ENCODE measurements at regions not wholly inside any gene's neighbourhood (a gene's known extent, or its start where the extent isn't known, plus 50 kb on each side); places are given as distances from the start of the nearest gene placed in this dataset.

GRCh38 chr11:104443387-104443786, 279.4 kb upstream of the PDGFD start:
- ChIA-PET POLR2A (interaction anchor here (1.1 kb wide), 1 partner anchor 67 kb away, joined by 4 read pairs; no protein-coding TSS in a partner anchor), CTCF (interaction anchor here (1.0 kb wide), 1 partner anchor 11 kb away, joined by 3 read pairs; no protein-coding TSS in a partner anchor)
- no peaks in the 10 kb centered on the region for H3K4me1 Mint-ChIP-seq (ENCODE audit: low read depth)
- Histone ChIP-seq H3K4me3 (ENCODE audit: low read length) (no peak overlapping the region), H3K9me3 (ENCODE audit: control insufficient read depth in 1 of 2, insufficient read depth in 1 of 2, low read length in 2 of 2) (no peaks in the 10 kb centered on the region), H3K4me1 (ENCODE audit: insufficient read depth, low read length) (no peaks in the 10 kb centered on the region), H3K27me3 (ENCODE audit: control insufficient read depth in 1 of 2, insufficient read depth in 2 of 2, low read length in 2 of 2) (no peaks in the 10 kb centered on the region), H3K36me3 (ENCODE audit: insufficient read depth, low read length) (no peaks in the 10 kb centered on the region), H3K27ac (ENCODE audit: low read depth in 1 of 2, low read length in 2 of 2) (no peak overlapping the region)
- DNase-seq, result no peak
- intact Hi-C loops (cut with DNase I, micrococcal nuclease), result no loop called here
- H3K27me3 Mint-ChIP-seq, result no peaks in the 10 kb centered on the region
- H3K36me3 Mint-ChIP-seq (ENCODE audit: low read depth), result no peaks in the 10 kb centered on the region
- no peak overlapping the region for H3K27ac Mint-ChIP-seq
- H3K9me3 Mint-ChIP-seq, result no peaks in the 10 kb centered on the region
- H3K4me3 Mint-ChIP-seq, result no peak overlapping the region
- no peak for ATAC-seq (ENCODE audit: poor library complexity)
- TF ChIP-seq CTCF (IDR thresholded peaks at IDR 0.05), result no peak

GRCh38 chr11:104442321-104442720, 278.4 kb upstream of the PDGFD start:
- Histone ChIP-seq H3K4me3 (ENCODE audit: low read length) (no peak overlapping the region), H3K9me3 (ENCODE audit: control insufficient read depth in 1 of 2, insufficient read depth in 1 of 2, low read length in 2 of 2) (no peaks in the 10 kb centered on the region), H3K27me3 (ENCODE audit: control insufficient read depth in 1 of 2, insufficient read depth in 2 of 2, low read length in 2 of 2) (no peaks in the 10 kb centered on the region), H3K27ac (ENCODE audit: low read depth in 1 of 2, low read length in 2 of 2) (no peak overlapping the region), H3K4me1 (ENCODE audit: insufficient read depth, low read length) (no peaks in the 10 kb centered on the region), H3K36me3 (ENCODE audit: insufficient read depth, low read length) (no peaks in the 10 kb centered on the region)
- ATAC-seq (ENCODE audit: poor library complexity) (no peak), DNase-seq (no peak)
- ChIA-PET POLR2A (interaction anchor here (0.7 kb wide), 1 partner anchor 870 kb away, joined by 3 read pairs; no protein-coding TSS in a partner anchor), CTCF (no interaction called here)
- no peak for TF ChIP-seq CTCF (IDR thresholded peaks at IDR 0.05)
- Mint-ChIP-seq H3K36me3 (ENCODE audit: low read depth) (no peaks in the 10 kb centered on the region), H3K27ac (no peak overlapping the region), H3K4me3 (no peak overlapping the region), H3K27me3 (no peaks in the 10 kb centered on the region), H3K9me3 (no peaks in the 10 kb centered on the region), H3K4me1 (ENCODE audit: low read depth) (no peaks in the 10 kb centered on the region)
- intact Hi-C loops (cut with DNase I, micrococcal nuclease), result no loop called here

DNA sequence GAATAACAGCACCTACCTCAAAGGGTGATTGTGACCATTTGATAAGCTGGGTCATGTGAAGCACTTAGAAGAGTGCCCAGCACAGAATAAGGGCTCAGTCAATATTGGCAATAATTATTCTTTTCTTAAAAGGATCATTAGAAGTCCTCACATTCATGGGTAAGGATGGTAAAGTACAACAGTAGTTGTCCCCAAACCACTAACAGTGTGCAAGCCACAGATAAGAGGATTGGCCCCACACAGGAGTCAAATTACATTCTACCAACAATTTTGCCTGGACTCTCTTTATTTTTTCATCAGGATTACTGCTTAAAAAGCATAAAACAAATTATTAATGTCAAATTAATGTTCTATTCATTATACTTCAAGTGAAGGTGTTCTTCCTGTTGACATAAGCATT, 271.5 kb upstream of the PDGFD start:
- H3K4me1 Mint-ChIP-seq (ENCODE audit: low read depth), result no peaks in the 10 kb centered on the region
- Histone ChIP-seq H3K27ac (ENCODE audit: low read depth in 1 of 2, low read length in 2 of 2) (no peak overlapping the region), H3K27me3 (ENCODE audit: control insufficient read depth in 1 of 2, insufficient read depth in 2 of 2, low read length in 2 of 2) (no peaks in the 10 kb centered on the region), H3K4me1 (ENCODE audit: insufficient read depth, low read length) (no peaks in the 10 kb centered on the region), H3K36me3 (ENCODE audit: insufficient read depth, low read length) (no peaks in the 10 kb centered on the region), H3K9me3 (ENCODE audit: control insufficient read depth in 1 of 2, insufficient read depth in 1 of 2, low read length in 2 of 2) (no peaks in the 10 kb centered on the region), H3K4me3 (ENCODE audit: low read length) (no peak overlapping the region)
- DNase-seq, result no peak
- ATAC-seq (ENCODE audit: poor library complexity), result no peak
- no peaks in the 10 kb centered on the region for H3K36me3 Mint-ChIP-seq (ENCODE audit: low read depth)
- no peak overlapping the region for H3K4me3 Mint-ChIP-seq
- no peak for TF ChIP-seq CTCF (IDR thresholded peaks at IDR 0.05)
- CTCF ChIA-PET, result no interaction called here
- H3K9me3 Mint-ChIP-seq, result no peaks in the 10 kb centered on the region
- intact Hi-C loops (cut with DNase I, micrococcal nuclease), result no loop called here
- H3K27me3 Mint-ChIP-seq, result peaks cover 5% of the 10 kb centered on the region
- POLR2A ChIA-PET, result no interaction called here
- H3K27ac Mint-ChIP-seq, result no peak overlapping the region

Measured in CD4-positive, alpha-beta T cell (primary cell).